ENCODE measurements at regions not wholly inside any gene's neighbourhood (a gene's known extent, or its start where the extent isn't known, plus 50 kb on each side); places are given as distances from the start of the nearest gene placed in this dataset.

DNA sequence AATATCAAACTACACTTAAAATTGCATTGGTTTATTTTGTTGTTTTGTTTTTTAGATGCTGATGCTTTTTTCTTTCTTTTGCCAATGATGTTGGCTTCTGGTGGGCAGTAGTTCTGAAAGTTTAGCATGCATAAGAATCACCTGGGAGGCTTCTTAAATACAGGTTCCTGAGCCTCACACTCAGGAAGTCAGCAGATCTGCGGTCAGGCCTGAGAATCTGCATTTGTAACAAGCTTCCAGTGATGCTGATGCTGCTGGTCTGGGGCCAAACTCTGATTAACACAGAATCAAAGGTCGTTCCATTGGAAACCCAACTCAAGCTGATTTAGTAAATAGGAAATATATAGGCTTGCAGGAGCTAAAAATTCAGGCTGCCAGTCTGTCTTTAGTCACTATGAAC, 412.9 kb upstream of the SPTLC3 start:
- Mint-ChIP-seq H3K36me3 (ENCODE audit: low read depth) (no peaks in the 10 kb centered on the region), H3K4me1 (peaks cover 52% of the 10 kb centered on the region), H3K9me3 (no peaks in the 10 kb centered on the region), H3K27me3 (ENCODE audit: low read depth) (no peaks in the 10 kb centered on the region), H3K27ac (no peak overlapping the region), H3K4me3 (no peak overlapping the region)
- TF ChIP-seq, protein P1, sequence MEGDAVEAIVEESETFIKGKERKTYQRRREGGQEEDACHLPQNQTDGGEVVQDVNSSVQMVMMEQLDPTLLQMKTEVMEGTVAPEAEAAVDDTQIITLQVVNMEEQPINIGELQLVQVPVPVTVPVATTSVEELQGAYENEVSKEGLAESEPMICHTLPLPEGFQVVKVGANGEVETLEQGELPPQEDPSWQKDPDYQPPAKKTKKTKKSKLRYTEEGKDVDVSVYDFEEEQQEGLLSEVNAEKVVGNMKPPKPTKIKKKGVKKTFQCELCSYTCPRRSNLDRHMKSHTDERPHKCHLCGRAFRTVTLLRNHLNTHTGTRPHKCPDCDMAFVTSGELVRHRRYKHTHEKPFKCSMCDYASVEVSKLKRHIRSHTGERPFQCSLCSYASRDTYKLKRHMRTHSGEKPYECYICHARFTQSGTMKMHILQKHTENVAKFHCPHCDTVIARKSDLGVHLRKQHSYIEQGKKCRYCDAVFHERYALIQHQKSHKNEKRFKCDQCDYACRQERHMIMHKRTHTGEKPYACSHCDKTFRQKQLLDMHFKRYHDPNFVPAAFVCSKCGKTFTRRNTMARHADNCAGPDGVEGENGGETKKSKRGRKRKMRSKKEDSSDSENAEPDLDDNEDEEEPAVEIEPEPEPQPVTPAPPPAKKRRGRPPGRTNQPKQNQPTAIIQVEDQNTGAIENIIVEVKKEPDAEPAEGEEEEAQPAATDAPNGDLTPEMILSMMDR (IDR thresholded peaks at IDR 0.05; ENCODE audit: unreplicated experiment in 3 of 3), result no peak

- H3K4me1 Mint-ChIP-seq, result peaks cover 45% of the 10 kb centered on the region
Observed at GRCh38 chr20:12596863-12597262, 411.9 kb upstream of the SPTLC3 start.

GRCh38 chr20:12597551-12597950, 411.2 kb upstream of the SPTLC3 start:
- H3K4me3 Mint-ChIP-seq, result no peak overlapping the region
- TF ChIP-seq, protein P1 (IDR thresholded peaks at IDR 0.05; ENCODE audit: unreplicated experiment in 3 of 3), result no peak
- H3K27ac Mint-ChIP-seq, result peak overlapping the region in 1 of 3 experiments; percentile 15
- H3K36me3 Mint-ChIP-seq (ENCODE audit: low read depth), result no peaks in the 10 kb centered on the region
- no peaks in the 10 kb centered on the region for H3K9me3 Mint-ChIP-seq
- H3K4me1 Mint-ChIP-seq, result peaks cover 38% of the 10 kb centered on the region
- H3K27me3 Mint-ChIP-seq (ENCODE audit: low read depth), result no peaks in the 10 kb centered on the region

More at GRCh38 chr20:12596863-12597262, 411.9 kb upstream of the SPTLC3 start:
- TF ChIP-seq, protein P1 (IDR thresholded peaks at IDR 0.05; ENCODE audit: unreplicated experiment in 3 of 3), result no peak
- Mint-ChIP-seq H3K36me3 (ENCODE audit: low read depth) (no peaks in the 10 kb centered on the region), H3K27ac (peak overlapping the region in 1 of 3 experiments; percentile 15), H3K27me3 (ENCODE audit: low read depth) (no peaks in the 10 kb centered on the region), H3K9me3 (no peaks in the 10 kb centered on the region), H3K4me3 (no peak overlapping the region)

DNA sequence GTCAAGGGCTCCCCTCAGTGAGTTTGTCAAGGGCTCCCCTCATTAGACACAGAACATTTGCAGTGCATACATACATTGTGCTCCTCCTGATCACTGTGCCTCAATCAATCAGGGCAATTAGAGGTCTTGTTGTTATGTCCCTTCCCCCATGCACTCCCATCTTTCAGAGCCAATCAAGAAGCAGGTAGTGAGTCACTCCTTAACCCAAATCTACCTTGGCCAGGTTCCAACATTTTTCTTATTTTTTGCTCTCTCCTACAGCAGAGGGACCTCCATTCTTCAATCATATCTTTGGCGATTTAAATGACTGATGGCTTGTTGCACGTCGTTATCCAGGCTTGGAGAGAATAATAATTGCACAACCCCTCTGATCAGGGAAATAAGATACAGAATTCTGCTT, 409.9 kb upstream of the SPTLC3 start:
- TF ChIP-seq, protein P1 (IDR thresholded peaks at IDR 0.05; ENCODE audit: unreplicated experiment in 3 of 3), result no peak
- Mint-ChIP-seq H3K27ac (no peak overlapping the region), H3K4me1 (peaks cover 26% of the 10 kb centered on the region), H3K36me3 (ENCODE audit: low read depth) (no peaks in the 10 kb centered on the region), H3K9me3 (no peaks in the 10 kb centered on the region), H3K27me3 (ENCODE audit: low read depth) (no peaks in the 10 kb centered on the region), H3K4me3 (no peak overlapping the region)

GRCh38 chr20:12599494-12599893, 409.3 kb upstream of the SPTLC3 start:
- H3K4me1 Mint-ChIP-seq, result peaks cover 25% of the 10 kb centered on the region
- no peaks in the 10 kb centered on the region for H3K9me3 Mint-ChIP-seq
- no peaks in the 10 kb centered on the region for H3K36me3 Mint-ChIP-seq (ENCODE audit: low read depth)
- no peak overlapping the region for H3K27ac Mint-ChIP-seq
- no peak overlapping the region for H3K4me3 Mint-ChIP-seq
- TF ChIP-seq, protein P1 (IDR thresholded peaks at IDR 0.05; ENCODE audit: unreplicated experiment in 3 of 3), result no peak
- no peaks in the 10 kb centered on the region for H3K27me3 Mint-ChIP-seq (ENCODE audit: low read depth)

DNA sequence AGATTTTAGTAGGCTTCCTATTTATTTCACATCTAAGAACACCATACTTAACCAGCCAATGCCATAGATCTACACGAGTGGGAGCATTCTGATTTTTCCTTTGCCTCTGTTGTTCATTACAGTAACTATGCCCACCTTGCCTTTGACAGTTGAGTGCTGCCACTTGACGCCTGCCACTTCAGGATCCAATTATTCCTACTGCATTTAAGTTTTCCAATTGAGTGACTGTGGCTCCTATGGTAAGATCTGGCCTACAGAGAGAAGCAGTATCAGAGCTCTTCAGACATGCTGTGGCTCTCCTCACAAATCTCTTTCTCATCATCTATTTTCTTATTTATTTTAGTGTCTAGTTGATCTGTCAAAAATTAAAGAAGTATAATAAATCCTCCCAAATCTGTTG, 403.0 kb upstream of the SPTLC3 start:
- TF ChIP-seq, protein P1 (IDR thresholded peaks at IDR 0.05; ENCODE audit: unreplicated experiment in 3 of 3), result no peak
- H3K36me3 Mint-ChIP-seq (ENCODE audit: low read depth), result no peaks in the 10 kb centered on the region
- H3K4me3 Mint-ChIP-seq, result no peak overlapping the region
- no peaks in the 10 kb centered on the region for H3K4me1 Mint-ChIP-seq
- no peak overlapping the region for H3K27ac Mint-ChIP-seq
- no peaks in the 10 kb centered on the region for H3K27me3 Mint-ChIP-seq (ENCODE audit: low read depth)
- no peaks in the 10 kb centered on the region for H3K9me3 Mint-ChIP-seq

All from nephron (organoid).